Erythroblast (primary cell): ENCODE measurements at regions not wholly inside any gene's neighbourhood (a gene's known extent, or its start where the extent isn't known, plus 50 kb on each side); places are given as distances from the start of the nearest gene placed in this dataset.

ENCODE experiments used
- DNase-seq, 2 experiments: peaks; one replicate each; lab custom pipeline; 2025; lab: John Stamatoyannopoulos, UW
- GATA1 ChIP-seq: IDR thresholded peaks from 2 replicates; pipeline ENCODE4 v1.6.1; 2011; ENCODE audit warnings: low read depth, mild to moderate bottlenecking, control low read depth, low read length, moderate library complexity
- POLR2A ChIP-seq: IDR thresholded peaks from 2 replicates; pipeline ENCODE4 v1.6.1; 2011; ENCODE audit warnings: mild to moderate bottlenecking, low read length

GRCh38 chr12:20317554-20317953, 50.8 kb upstream of the PDE3A start:
- DNase-seq, result no peak
- no peak for TF ChIP-seq GATA1
- TF ChIP-seq POLR2A, result no peak
